ENCODE measurements at regions not wholly inside any gene's neighbourhood (a gene's known extent, or its start where the extent isn't known, plus 50 kb on each side); places are given as distances from the start of the nearest gene placed in this dataset.
"Not testable (repeated sequence)": the region's sequence is repeated elsewhere in the genome, so short reads cannot be mapped to it uniquely, and the experiment has no call there.

GRCh38 chr19:20271215-20271926 lies 104.4 kb downstream of the ZNF486 start:
- TF ChIP-seq, protein P1, sequence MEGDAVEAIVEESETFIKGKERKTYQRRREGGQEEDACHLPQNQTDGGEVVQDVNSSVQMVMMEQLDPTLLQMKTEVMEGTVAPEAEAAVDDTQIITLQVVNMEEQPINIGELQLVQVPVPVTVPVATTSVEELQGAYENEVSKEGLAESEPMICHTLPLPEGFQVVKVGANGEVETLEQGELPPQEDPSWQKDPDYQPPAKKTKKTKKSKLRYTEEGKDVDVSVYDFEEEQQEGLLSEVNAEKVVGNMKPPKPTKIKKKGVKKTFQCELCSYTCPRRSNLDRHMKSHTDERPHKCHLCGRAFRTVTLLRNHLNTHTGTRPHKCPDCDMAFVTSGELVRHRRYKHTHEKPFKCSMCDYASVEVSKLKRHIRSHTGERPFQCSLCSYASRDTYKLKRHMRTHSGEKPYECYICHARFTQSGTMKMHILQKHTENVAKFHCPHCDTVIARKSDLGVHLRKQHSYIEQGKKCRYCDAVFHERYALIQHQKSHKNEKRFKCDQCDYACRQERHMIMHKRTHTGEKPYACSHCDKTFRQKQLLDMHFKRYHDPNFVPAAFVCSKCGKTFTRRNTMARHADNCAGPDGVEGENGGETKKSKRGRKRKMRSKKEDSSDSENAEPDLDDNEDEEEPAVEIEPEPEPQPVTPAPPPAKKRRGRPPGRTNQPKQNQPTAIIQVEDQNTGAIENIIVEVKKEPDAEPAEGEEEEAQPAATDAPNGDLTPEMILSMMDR (IDR thresholded peaks at IDR 0.05; ENCODE audit: borderline replicate concordance, control extremely low read depth, extremely low read depth, insufficient read depth, missing control alignments): no peak
- DNase-seq (ENCODE audit: low spot score): no peak
- in situ Hi-C loops (cut with MboI; ENCODE audit: low sequenced_read_pairs, unreplicated experiment): no loop called here

- TF ChIP-seq, protein P1 (IDR thresholded peaks at IDR 0.05; ENCODE audit: borderline replicate concordance, control extremely low read depth, extremely low read depth, insufficient read depth, missing control alignments): no peak
- no peak for DNase-seq (ENCODE audit: low spot score)
- in situ Hi-C loops (cut with MboI; ENCODE audit: low sequenced_read_pairs, unreplicated experiment): no loop called here
Measured at GRCh38 chr19:20269461-20269860, 102.4 kb downstream of the ZNF486 start.

GRCh38 chr19:20261513-20261912 lies 94.5 kb downstream of the ZNF486 start:
- in situ Hi-C loops (cut with MboI; ENCODE audit: low sequenced_read_pairs, unreplicated experiment); DNase-seq (ENCODE audit: low spot score): not testable (repeated sequence)

GRCh38 chr19:20260738-20261137 lies 93.7 kb downstream of the ZNF486 start:
- DNase-seq (ENCODE audit: low spot score); in situ Hi-C loops (cut with MboI; ENCODE audit: low sequenced_read_pairs, unreplicated experiment): not testable (repeated sequence)

- TF ChIP-seq, protein P1 (IDR thresholded peaks at IDR 0.05; ENCODE audit: borderline replicate concordance, control extremely low read depth, extremely low read depth, insufficient read depth, missing control alignments): no peak
- no peak for DNase-seq (ENCODE audit: low spot score)
- in situ Hi-C loops (cut with MboI; ENCODE audit: low sequenced_read_pairs, unreplicated experiment): no loop called here
Measured at GRCh38 chr19:20259615-20260014, 92.6 kb downstream of the ZNF486 start.

GRCh38 chr19:20256606-20257005 lies 89.6 kb downstream of the ZNF486 start:
- in situ Hi-C loops (cut with MboI; ENCODE audit: low sequenced_read_pairs, unreplicated experiment): no loop called here
- TF ChIP-seq, protein P1 (IDR thresholded peaks at IDR 0.05; ENCODE audit: borderline replicate concordance, control extremely low read depth, extremely low read depth, insufficient read depth, missing control alignments): no peak
- DNase-seq (ENCODE audit: low spot score): no peak

DNA sequence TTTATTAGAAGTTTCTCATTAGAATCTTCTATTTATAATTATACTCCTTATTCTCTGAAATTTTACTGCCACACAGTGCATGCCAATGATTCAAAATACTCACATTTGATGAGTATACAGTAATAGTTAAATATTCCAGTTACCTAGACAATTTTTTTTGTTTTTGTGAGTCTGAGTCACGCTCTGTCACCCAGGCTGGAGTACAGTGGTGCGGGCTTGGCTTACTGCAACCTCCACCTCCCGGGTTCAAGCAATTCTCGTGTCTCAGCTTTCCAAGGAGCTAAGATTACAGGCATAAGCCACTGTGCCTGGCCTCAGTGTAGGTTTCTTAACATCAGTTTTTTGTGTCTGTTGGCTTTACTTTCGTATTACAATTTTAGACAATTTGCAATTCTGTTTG lies 87.1 kb downstream of the ZNF486 start:
- TF ChIP-seq, protein P1 (IDR thresholded peaks at IDR 0.05; ENCODE audit: borderline replicate concordance, control extremely low read depth, extremely low read depth, insufficient read depth, missing control alignments): no peak
- in situ Hi-C loops (cut with MboI; ENCODE audit: low sequenced_read_pairs, unreplicated experiment): no loop called here
- DNase-seq (ENCODE audit: low spot score): no peak

GRCh38 chr19:20252613-20253012 lies 85.6 kb downstream of the ZNF486 start:
- in situ Hi-C loops (cut with MboI; ENCODE audit: low sequenced_read_pairs, unreplicated experiment): no loop called here

More at GRCh38 chr19:20252613-20253012, 85.6 kb downstream of the ZNF486 start:
- no peak for DNase-seq (ENCODE audit: low spot score)
- TF ChIP-seq, protein P1 (IDR thresholded peaks at IDR 0.05; ENCODE audit: borderline replicate concordance, control extremely low read depth, extremely low read depth, insufficient read depth, missing control alignments): no peak

Data from GM13976 (cell line).